ENCODE measurements at regions not wholly inside any gene's neighbourhood (a gene's known extent, or its start where the extent isn't known, plus 50 kb on each side); places are given as distances from the start of the nearest gene placed in this dataset.

DNA sequence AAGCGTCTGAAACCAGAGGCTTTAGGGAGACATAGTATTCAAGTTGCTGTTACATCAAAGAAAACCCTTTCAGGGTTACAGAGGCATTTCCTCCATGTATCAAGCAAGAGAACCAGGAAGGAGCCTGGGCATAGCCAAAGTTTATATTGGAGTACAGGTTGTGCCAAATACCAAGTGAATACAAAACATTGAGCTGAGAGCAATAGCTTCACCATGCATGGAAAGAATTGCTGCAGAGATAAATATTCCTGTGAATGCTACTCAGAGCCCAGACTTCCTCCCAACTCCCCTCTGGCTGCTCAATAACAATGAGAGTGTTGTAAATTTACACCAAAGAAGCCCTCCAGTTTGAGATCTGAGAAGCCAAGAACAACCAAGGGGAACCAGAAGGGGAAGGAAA lies 618.9 kb downstream of the DHX35 start:
- no peak for TF ChIP-seq EZH2 (IDR thresholded peaks at IDR 0.05; ENCODE audit: insufficient read depth, poor library complexity, severe bottlenecking)
- TF ChIP-seq EZH2phosphoT487 (IDR thresholded peaks at IDR 0.05; ENCODE audit: insufficient read depth, low read depth) = no peak
